D341Med (cell line): ENCODE measurements at regions not wholly inside any gene's neighbourhood (a gene's known extent, or its start where the extent isn't known, plus 50 kb on each side); places are given as distances from the start of the nearest gene placed in this dataset.

ENCODE experiments used
- DNase-seq: peaks from one replicate; pipeline ENCODE4 v3.0.0; 2012; ENCODE audit warnings: low spot score

- no peak for DNase-seq
Observed at GRCh38 chr18:67742525-67742924, 226.0 kb upstream of the DSEL start.

- no peak for DNase-seq
Observed at GRCh38 chr18:67735506-67735905, 219.0 kb upstream of the DSEL start.

- no peak for DNase-seq
Observed at GRCh38 chr18:67733088-67733487, 216.6 kb upstream of the DSEL start.

GRCh38 chr18:67731851-67732250 is 215.3 kb upstream of the DSEL start:
- no peak for DNase-seq

GRCh38 chr18:67730886-67731285 is 214.4 kb upstream of the DSEL start:
- no peak for DNase-seq

GRCh38 chr18:67728364-67728763 is 211.8 kb upstream of the DSEL start:
- no peak for DNase-seq

GRCh38 chr18:67726882-67727281 is 210.4 kb upstream of the DSEL start:
- no peak for DNase-seq

GRCh38 chr18:67717800-67718199 is 201.3 kb upstream of the DSEL start:
- no peak for DNase-seq

- DNase-seq, result no peak
Observed at GRCh38 chr18:67715567-67715966, 199.0 kb upstream of the DSEL start.

GRCh38 chr18:67710639-67711038 is 194.1 kb upstream of the DSEL start:
- no peak for DNase-seq

- DNase-seq, result peak; percentile 41
Observed at GRCh38 chr18:67705748-67706147, 189.2 kb upstream of the DSEL start.

GRCh38 chr18:67695684-67696083 is 179.2 kb upstream of the DSEL start:
- no peak for DNase-seq

- no peak for DNase-seq
Observed at GRCh38 chr18:67694787-67695186, 178.3 kb upstream of the DSEL start.

- DNase-seq, result no peak
Observed at GRCh38 chr18:67692811-67693210, 176.3 kb upstream of the DSEL start.

- DNase-seq, result no peak
Observed at GRCh38 chr18:67682516-67682915, 166.0 kb upstream of the DSEL start.

GRCh38 chr18:67677489-67677888 is 161.0 kb upstream of the DSEL start:
- DNase-seq, result no peak

- DNase-seq, result no peak
Observed at GRCh38 chr18:67672716-67673115, 156.2 kb upstream of the DSEL start.

- DNase-seq, result no peak
Observed at GRCh38 chr18:67672155-67672554, 155.6 kb upstream of the DSEL start.

- DNase-seq, result no peak
Observed at GRCh38 chr18:67670024-67670543, 153.6 kb upstream of the DSEL start.

GRCh38 chr18:67665266-67665665 is 148.7 kb upstream of the DSEL start:
- DNase-seq, result no peak

GRCh38 chr18:67662996-67663395 is 146.5 kb upstream of the DSEL start:
- no peak for DNase-seq

GRCh38 chr18:67661555-67661954 is 145.0 kb upstream of the DSEL start:
- no peak for DNase-seq

GRCh38 chr18:67654101-67654500 is 137.6 kb upstream of the DSEL start:
- DNase-seq, result no peak

GRCh38 chr18:67652288-67652687 is 135.8 kb upstream of the DSEL start:
- DNase-seq, result no peak

- no peak for DNase-seq
Observed at GRCh38 chr18:67651438-67651837, 134.9 kb upstream of the DSEL start.
